ENCODE measurements at regions not wholly inside any gene's neighbourhood (a gene's known extent, or its start where the extent isn't known, plus 50 kb on each side); places are given as distances from the start of the nearest gene placed in this dataset.

GRCh38 chr2:104690255-104690984 is 163.5 kb upstream of the POU3F3 start (continued):
- TF ChIP-seq SP2 (IDR thresholded peaks at IDR 0.05; ENCODE audit: low read length) (no peak), SIN3A (conservative IDR thresholded peaks at IDR 0.05 in 1 of 2, IDR thresholded peaks at IDR 0.05 in 1 of 2; ENCODE audit: low read depth in 1 of 2, low read length in 2 of 2) (no peak), YY1 (IDR thresholded peaks at IDR 0.05; ENCODE audit: low read depth, low read length) (no peak), MAFK (IDR thresholded peaks at IDR 0.05; ENCODE audit: low read depth, low read length) (no peak)

Measured in H1 (cell line).